ENCODE measurements at regions not wholly inside any gene's neighbourhood (a gene's known extent, or its start where the extent isn't known, plus 50 kb on each side); places are given as distances from the start of the nearest gene placed in this dataset.

- Histone ChIP-seq H4K20me1 (ENCODE audit: control insufficient read depth, insufficient read depth, insufficient read length) (no peaks in the 10 kb centered on the region), H3K79me1 (ENCODE audit: insufficient read depth, low read depth, low read length, poor library complexity, severe bottlenecking) (no peaks in the 10 kb centered on the region), H3K9ac (ENCODE audit: extremely low read depth, insufficient read length, low read length) (no peak overlapping the region), H3K23me2 (ENCODE audit: insufficient read length, low read depth, low read length, poor library complexity, severe bottlenecking) (no peaks in the 10 kb centered on the region), H2BK12ac (ENCODE audit: insufficient read length, low read depth, low read length) (no peak overlapping the region), H3K56ac (ENCODE audit: insufficient read length, low read depth, low read length) (no peak overlapping the region), H3K9me3 (ENCODE audit: control insufficient read depth, low read depth, low read length) (no peaks in the 10 kb centered on the region), H3K23ac (ENCODE audit: insufficient read length, low read depth, low read length) (no peak overlapping the region), H4K91ac (ENCODE audit: insufficient read length, low read depth, low read length) (no peak overlapping the region), H3K4ac (ENCODE audit: low read depth, low read length) (no peak overlapping the region), H2BK120ac (ENCODE audit: low read depth, low read length, poor library complexity, severe bottlenecking) (no peak overlapping the region), H2BK5ac (ENCODE audit: insufficient read length, low read length) (no peak overlapping the region), H2BK15ac (ENCODE audit: low read depth, low read length) (no peak overlapping the region), H3K4me1 (ENCODE audit: insufficient read depth, low read length) (no peaks in the 10 kb centered on the region), H3K4me2 (ENCODE audit: insufficient read depth, insufficient read length, low read length) (no peak overlapping the region), H3K27me3 (ENCODE audit: insufficient read depth, low read length) (no peaks in the 10 kb centered on the region), H3K14ac (ENCODE audit: insufficient read depth, low read length) (no peak overlapping the region), H3T11ph (ENCODE audit: low read length) (no peak overlapping the region), H2BK20ac (ENCODE audit: low read depth, low read length, poor library complexity, severe bottlenecking) (no peak overlapping the region), H2AFZ (ENCODE audit: low read length) (no peak overlapping the region), H4K5ac (ENCODE audit: insufficient read length, low read depth, low read length) (no peak overlapping the region), H3K27ac (ENCODE audit: insufficient read length, low read depth, low read length) (no peak overlapping the region), H3K79me2 (ENCODE audit: insufficient read depth, low read length) (no peaks in the 10 kb centered on the region), H3K18ac (ENCODE audit: insufficient read length, low read depth, low read length) (no peak overlapping the region), H4K8ac (replicated peaks; ENCODE audit: insufficient read length, low read depth, low read length) (no peak overlapping the region), H2AK5ac (ENCODE audit: insufficient read length, low read length) (no peak overlapping the region)
- H3K9me3 Mint-ChIP-seq: no peaks in the 10 kb centered on the region
- H3K4me3 Mint-ChIP-seq: no peak overlapping the region
- DNase-seq: no peak
- H3K4me1 Mint-ChIP-seq: peaks cover 0 to 3% of the 10 kb centered on the region in 2 experiments; a peak in 1 of 4 replicates
- H3K36me3 Mint-ChIP-seq (ENCODE audit: insufficient read depth in 1 of 3, low read depth in 3 of 3): no peaks in the 10 kb centered on the region
- H3K27me3 Mint-ChIP-seq (ENCODE audit: low read depth): peaks cover 19% of the 10 kb centered on the region
- no peak overlapping the region for H3K27ac Mint-ChIP-seq
- no peak for TF ChIP-seq CTCF (conservative IDR thresholded peaks at IDR 0.05)
These were observed 204.9 kb downstream of the FOXA2 start for GRCh38 chr20:22379472-22379871.

Data from H9 (cell line).